DOHH2 (cell line): ENCODE measurements at regions not wholly inside any gene's neighbourhood (a gene's known extent, or its start where the extent isn't known, plus 50 kb on each side); places are given as distances from the start of the nearest gene placed in this dataset.

Experiments used
- H3F3A ChIP-seq: fragments of 200-600 bp; sonication (generic), shearing (Covaris generic); 2 replicates; pipeline ENCODE4 v1.6.0; 2016; ENCODE audit warnings: antibody characterized with exemption, mild to moderate bottlenecking; ENCODE audit not compliant: control insufficient read depth, insufficient read depth
- H3K27ac ChIP-seq: fragments of 200-600 bp; sonication (generic); 2 replicates; pipeline ENCODE4 v1.5.1; 2014; ENCODE audit warnings: low read depth, mild to moderate bottlenecking, low read length, moderate library complexity
- H3K27me3 ChIP-seq: fragments of 200-600 bp; sonication (generic); 2 replicates; pipeline ENCODE4 v1.6.1; 2014; ENCODE audit warnings: mild to moderate bottlenecking, low read length, mixed read lengths; ENCODE audit not compliant: control insufficient read depth
- H3K36me3 ChIP-seq: fragments of 200-600 bp; sonication (generic); 2 replicates; pipeline ENCODE4 v1.6.1; 2014; ENCODE audit warnings: mild to moderate bottlenecking, low read length, moderate library complexity, mixed read lengths; ENCODE audit not compliant: control insufficient read depth
- H3K4me1 ChIP-seq: fragments of 200-600 bp; sonication (generic); 2 replicates; pipeline ENCODE4 v1.6.1; 2014; ENCODE audit warnings: mild to moderate bottlenecking, low read length, mixed read lengths; ENCODE audit not compliant: control insufficient read depth
- H3K4me2 ChIP-seq: fragments of 200-600 bp; sonication (generic); 2 replicates; pipeline ENCODE4 v1.6.0; 2014; ENCODE audit warnings: mild to moderate bottlenecking, low read length, moderate library complexity
- H3K4me3 ChIP-seq: fragments of 200-600 bp; sonication (generic); 2 replicates; pipeline ENCODE4 v1.5.1; 2014; ENCODE audit warnings: mild to moderate bottlenecking, low read length, mixed read lengths
- H3K79me2 ChIP-seq: fragments of 200-600 bp; sonication (generic); 2 replicates; pipeline ENCODE4 v1.6.1; 2014; ENCODE audit warnings: mild to moderate bottlenecking, low read length, mixed read lengths; ENCODE audit not compliant: control insufficient read depth
- H3K9me2 ChIP-seq: fragments of 200-600 bp; sonication (generic); replicated peaks from 2 replicates; pipeline ENCODE4 v1.6.1; 2014; ENCODE audit warnings: mild to moderate bottlenecking, low read length, mixed read lengths; ENCODE audit not compliant: control insufficient read depth
- H3K9me3 ChIP-seq: fragments of 200-600 bp; sonication (generic); 2 replicates; pipeline ENCODE4 v1.6.1; 2014; ENCODE audit warnings: antibody characterized with exemption, low read length, mixed read lengths; ENCODE audit not compliant: control insufficient read depth, insufficient read depth
- H4K20me1 ChIP-seq: fragments of 200-600 bp; sonication (generic); 2 replicates; pipeline ENCODE4 v1.6.0; 2014; ENCODE audit warnings: low read depth, mild to moderate bottlenecking, antibody characterized with exemption, low read length, moderate library complexity; ENCODE audit not compliant: control insufficient read depth, insufficient read depth
- EZH2phosphoT487 ChIP-seq: fragments of 200-600 bp; sonication (generic); IDR thresholded peaks from 2 replicates; pipeline ENCODE4 v1.6.1; 2017; ENCODE audit warnings: borderline replicate concordance, mild to moderate bottlenecking, antibody characterized with exemption, low read length, moderate library complexity, mixed read lengths
- TF ChIP-seq, protein P1 (sequence below): fragments of 200-600 bp; sonication (generic); IDR thresholded peaks from one replicate; pipeline ENCODE4 v1.5.1; 2014; ENCODE audit warnings: antibody characterized with exemption, mild to moderate bottlenecking, low read depth, low read length; ENCODE audit not compliant: poor library complexity, severe bottlenecking

DNA sequence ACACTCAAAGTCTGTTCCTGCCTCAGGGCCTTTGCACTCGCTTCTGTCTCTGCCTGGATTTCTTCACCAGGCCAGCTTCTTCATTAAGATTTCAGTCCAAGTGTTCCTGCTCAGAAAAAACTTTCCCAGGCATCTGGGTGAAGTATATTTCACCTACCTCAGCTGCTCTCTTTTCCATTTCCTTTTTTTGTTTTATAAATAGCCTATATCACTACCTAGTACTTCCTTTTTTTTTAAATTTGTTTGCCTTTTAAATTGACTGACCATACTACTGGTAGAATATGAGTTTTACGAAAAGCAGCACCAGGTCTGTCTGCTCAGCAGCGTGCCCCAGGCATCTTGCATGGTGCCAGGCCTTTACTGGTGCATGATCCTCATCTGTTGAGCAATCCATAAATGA is 1064.4 kb downstream of the UQCRFS1 start:
- Histone ChIP-seq H4K20me1 (no peaks in the 10 kb centered on the region), H3K4me3 (no peak overlapping the region), H3K27me3 (no peaks in the 10 kb centered on the region), H3K4me2 (no peak overlapping the region), H3K9me3 (peaks cover 9% of the 10 kb centered on the region; the same call in 1 of the 2 replicates), H3K79me2 (no peaks in the 10 kb centered on the region), H3F3A (no peaks in the 10 kb centered on the region), H3K4me1 (no peaks in the 10 kb centered on the region), H3K36me3 (no peaks in the 10 kb centered on the region), H3K9me2 (no peaks in the 10 kb centered on the region; the same call in 1 of the 2 replicates), H3K27ac (no peak overlapping the region)
- TF ChIP-seq, protein P1, sequence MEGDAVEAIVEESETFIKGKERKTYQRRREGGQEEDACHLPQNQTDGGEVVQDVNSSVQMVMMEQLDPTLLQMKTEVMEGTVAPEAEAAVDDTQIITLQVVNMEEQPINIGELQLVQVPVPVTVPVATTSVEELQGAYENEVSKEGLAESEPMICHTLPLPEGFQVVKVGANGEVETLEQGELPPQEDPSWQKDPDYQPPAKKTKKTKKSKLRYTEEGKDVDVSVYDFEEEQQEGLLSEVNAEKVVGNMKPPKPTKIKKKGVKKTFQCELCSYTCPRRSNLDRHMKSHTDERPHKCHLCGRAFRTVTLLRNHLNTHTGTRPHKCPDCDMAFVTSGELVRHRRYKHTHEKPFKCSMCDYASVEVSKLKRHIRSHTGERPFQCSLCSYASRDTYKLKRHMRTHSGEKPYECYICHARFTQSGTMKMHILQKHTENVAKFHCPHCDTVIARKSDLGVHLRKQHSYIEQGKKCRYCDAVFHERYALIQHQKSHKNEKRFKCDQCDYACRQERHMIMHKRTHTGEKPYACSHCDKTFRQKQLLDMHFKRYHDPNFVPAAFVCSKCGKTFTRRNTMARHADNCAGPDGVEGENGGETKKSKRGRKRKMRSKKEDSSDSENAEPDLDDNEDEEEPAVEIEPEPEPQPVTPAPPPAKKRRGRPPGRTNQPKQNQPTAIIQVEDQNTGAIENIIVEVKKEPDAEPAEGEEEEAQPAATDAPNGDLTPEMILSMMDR: no peak
- TF ChIP-seq EZH2phosphoT487: no peak

DNA sequence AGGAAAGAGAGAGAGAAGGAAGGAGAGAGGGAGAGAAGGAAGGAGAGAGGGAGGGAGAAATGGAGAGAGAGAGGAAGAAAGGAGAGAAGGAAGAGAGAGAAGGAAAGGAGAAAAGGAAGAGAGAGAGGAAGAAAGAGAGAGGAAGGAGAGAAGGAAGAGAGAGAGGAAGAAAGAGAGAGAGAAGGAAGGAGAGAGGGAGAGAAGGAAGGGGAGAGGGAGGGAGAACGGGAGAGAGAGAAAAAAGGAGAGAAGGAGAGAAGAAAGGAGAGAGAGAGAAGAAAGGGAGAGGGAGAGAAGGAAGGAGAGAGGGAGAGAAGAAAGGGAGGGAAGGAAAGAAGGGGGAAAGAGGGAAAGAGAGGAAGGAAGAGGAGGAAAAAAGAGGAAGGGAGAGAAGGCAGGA is 1070.7 kb downstream of the UQCRFS1 start:
- no peaks in the 10 kb centered on the region for H3F3A ChIP-seq
- H3K79me2 ChIP-seq: no peaks in the 10 kb centered on the region
- TF ChIP-seq, protein P1: no peak
- no peak for TF ChIP-seq EZH2phosphoT487
- H3K9me3 ChIP-seq: no peaks in the 10 kb centered on the region
- H3K4me1 ChIP-seq: no peaks in the 10 kb centered on the region
- H4K20me1 ChIP-seq: no peaks in the 10 kb centered on the region
- no peak overlapping the region for H3K4me3 ChIP-seq
- H3K36me3 ChIP-seq: no peaks in the 10 kb centered on the region
- no peaks in the 10 kb centered on the region for H3K27me3 ChIP-seq
- no peaks in the 10 kb centered on the region; the same call in 1 of the 2 replicates for H3K9me2 ChIP-seq
- H3K27ac ChIP-seq: no peak overlapping the region
- no peak overlapping the region for H3K4me2 ChIP-seq

DNA sequence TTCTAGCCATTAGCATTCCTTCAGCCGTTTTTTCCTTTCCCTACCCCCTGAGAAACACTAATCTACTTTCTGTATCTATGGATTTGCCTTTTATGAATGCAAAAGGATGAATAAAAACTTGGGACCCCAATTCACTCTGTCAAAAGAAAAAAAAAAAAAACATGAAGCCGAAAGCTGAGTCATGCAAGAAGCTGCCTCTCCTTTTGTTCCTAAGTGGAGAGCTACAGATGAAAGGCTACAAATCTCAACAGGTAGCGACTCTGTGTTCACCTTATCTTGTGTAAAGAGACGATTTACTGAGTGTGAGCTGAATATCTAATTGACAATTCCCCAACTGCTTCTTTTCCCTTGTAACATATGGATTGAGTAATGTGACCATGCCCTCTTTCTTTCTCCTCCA is 1072.8 kb downstream of the UQCRFS1 start:
- Histone ChIP-seq H3K4me2 (no peak overlapping the region), H4K20me1 (no peaks in the 10 kb centered on the region), H3K27ac (no peak overlapping the region), H3F3A (no peaks in the 10 kb centered on the region), H3K79me2 (no peaks in the 10 kb centered on the region), H3K4me1 (no peaks in the 10 kb centered on the region), H3K9me3 (no peaks in the 10 kb centered on the region; the same call in 1 of the 2 replicates), H3K36me3 (no peaks in the 10 kb centered on the region), H3K27me3 (no peaks in the 10 kb centered on the region), H3K4me3 (no peak overlapping the region), H3K9me2 (no peaks in the 10 kb centered on the region; the same call in 1 of the 2 replicates)
- TF ChIP-seq, protein P1: no peak

DNA sequence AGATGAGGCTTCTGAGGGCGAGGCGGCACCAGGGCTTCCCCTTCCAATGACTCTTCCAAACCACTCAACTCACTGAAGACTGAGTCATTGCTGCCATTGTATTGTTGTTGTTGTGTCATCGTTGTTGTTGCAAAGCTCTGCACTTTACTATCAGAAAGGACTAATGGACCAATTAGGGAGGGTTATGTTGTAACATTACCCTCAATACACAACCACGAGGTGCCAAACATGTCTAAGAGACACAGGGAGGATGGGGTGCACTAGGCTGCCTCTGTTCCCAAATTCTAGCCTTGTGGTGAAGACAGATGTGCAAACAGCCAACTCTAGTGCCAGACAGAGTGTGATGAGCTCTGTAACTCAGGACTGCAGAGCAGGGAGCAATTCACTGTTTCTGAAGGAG is 1075.2 kb downstream of the UQCRFS1 start:
- H3K9me3 ChIP-seq: no peaks in the 10 kb centered on the region; the same call in 1 of the 2 replicates
- H3K27ac ChIP-seq: no peak overlapping the region
- no peaks in the 10 kb centered on the region for H3K36me3 ChIP-seq
- H3K4me3 ChIP-seq: no peak overlapping the region
- no peak for TF ChIP-seq EZH2phosphoT487
- TF ChIP-seq, protein P1: no peak
- no peaks in the 10 kb centered on the region for H3K79me2 ChIP-seq
- H3K27me3 ChIP-seq: no peaks in the 10 kb centered on the region
- no peaks in the 10 kb centered on the region for H3K9me2 ChIP-seq
- H4K20me1 ChIP-seq: no peaks in the 10 kb centered on the region
- H3K4me2 ChIP-seq: no peak overlapping the region
- no peaks in the 10 kb centered on the region for H3F3A ChIP-seq
- H3K4me1 ChIP-seq: no peaks in the 10 kb centered on the region
